ENCODE measurements at regions not wholly inside any gene's neighbourhood (a gene's known extent, or its start where the extent isn't known, plus 50 kb on each side); places are given as distances from the start of the nearest gene placed in this dataset.

- no peak for DNase-seq (ENCODE audit: low read depth)
- H3K27me3 ChIP-seq (ENCODE audit: control insufficient read depth, insufficient read depth, low read length), result no peaks in the 10 kb centered on the region
- no peak for TF ChIP-seq CTCF (IDR thresholded peaks at IDR 0.05; ENCODE audit: insufficient read depth, low read length, poor library complexity, severe bottlenecking)
- no peaks in the 10 kb centered on the region for H3K36me3 ChIP-seq (ENCODE audit: control insufficient read depth, insufficient read depth, low read length)
- H3K4me3 ChIP-seq (ENCODE audit: low read depth, low read length), result no peak overlapping the region
Observed at GRCh38 chrX:120793098-120793497, 82.6 kb downstream of the CT47B1 start.

- H3K4me3 ChIP-seq (ENCODE audit: low read depth, low read length), result no peak overlapping the region
- TF ChIP-seq CTCF (IDR thresholded peaks at IDR 0.05; ENCODE audit: insufficient read depth, low read length, poor library complexity, severe bottlenecking), result no peak
- H3K36me3 ChIP-seq (ENCODE audit: control insufficient read depth, insufficient read depth, low read length), result no peaks in the 10 kb centered on the region
- DNase-seq (ENCODE audit: low read depth), result peak; percentile 23
- H3K27me3 ChIP-seq (ENCODE audit: control insufficient read depth, insufficient read depth, low read length), result no peaks in the 10 kb centered on the region
Observed at GRCh38 chrX:120791013-120791643, 84.5 kb downstream of the CT47B1 start.

- Histone ChIP-seq H3K36me3 (ENCODE audit: control insufficient read depth, insufficient read depth, low read length) (no peaks in the 10 kb centered on the region), H3K4me3 (ENCODE audit: low read depth, low read length) (no peak overlapping the region), H3K27me3 (ENCODE audit: control insufficient read depth, insufficient read depth, low read length) (no peaks in the 10 kb centered on the region)
- TF ChIP-seq CTCF (IDR thresholded peaks at IDR 0.05; ENCODE audit: insufficient read depth, low read length, poor library complexity, severe bottlenecking), result no peak
- DNase-seq (ENCODE audit: low read depth), result no peak
Observed at GRCh38 chrX:120790552-120790951, 85.1 kb downstream of the CT47B1 start.

- peak; percentile 79 for TF ChIP-seq CTCF (IDR thresholded peaks at IDR 0.05; ENCODE audit: insufficient read depth, low read length, poor library complexity, severe bottlenecking)
- Histone ChIP-seq H3K4me3 (ENCODE audit: low read depth, low read length) (no peak overlapping the region), H3K36me3 (ENCODE audit: control insufficient read depth, insufficient read depth, low read length) (no peaks in the 10 kb centered on the region), H3K27me3 (ENCODE audit: control insufficient read depth, insufficient read depth, low read length) (no peaks in the 10 kb centered on the region)
- DNase-seq (ENCODE audit: low read depth), result peak; percentile 29
Observed at GRCh38 chrX:120790118-120790517, 85.5 kb downstream of the CT47B1 start.

GRCh38 chrX:120781403-120781802 is 94.3 kb downstream of the CT47B1 start:
- Histone ChIP-seq H3K36me3 (ENCODE audit: control insufficient read depth, insufficient read depth, low read length) (no peaks in the 10 kb centered on the region), H3K4me3 (ENCODE audit: low read depth, low read length) (no peak overlapping the region), H3K27me3 (ENCODE audit: control insufficient read depth, insufficient read depth, low read length) (no peaks in the 10 kb centered on the region)
- TF ChIP-seq CTCF (IDR thresholded peaks at IDR 0.05; ENCODE audit: insufficient read depth, low read length, poor library complexity, severe bottlenecking), result no peak
- no peak for DNase-seq (ENCODE audit: low read depth)

GRCh38 chrX:120775959-120776358 is 99.7 kb downstream of the CT47B1 start:
- TF ChIP-seq CTCF (IDR thresholded peaks at IDR 0.05; ENCODE audit: insufficient read depth, low read length, poor library complexity, severe bottlenecking), result no peak
- no peaks in the 10 kb centered on the region for H3K36me3 ChIP-seq (ENCODE audit: control insufficient read depth, insufficient read depth, low read length)
- H3K27me3 ChIP-seq (ENCODE audit: control insufficient read depth, insufficient read depth, low read length), result no peaks in the 10 kb centered on the region
- DNase-seq (ENCODE audit: low read depth), result no peak
- H3K4me3 ChIP-seq (ENCODE audit: low read depth, low read length), result no peak overlapping the region
